Keratinocyte (primary cell): ENCODE measurements at regions not wholly inside any gene's neighbourhood (a gene's known extent, or its start where the extent isn't known, plus 50 kb on each side); places are given as distances from the start of the nearest gene placed in this dataset.

ENCODE experiments used
- CTCF ChIP-seq, 3 experiments: IDR thresholded peaks in 1 of 3; conservative IDR thresholded peaks in 1 of 3; optimal IDR thresholded peaks in 1 of 3; 2 replicates in 2 of 3; 3 replicates in 1 of 3; pipeline versions ENCODE3 to v1.5.1; 2011; ENCODE audit warnings: low read length in 3 of 3, mild to moderate bottlenecking in 3 of 3, moderate library complexity in 2 of 3, control low read depth in 1 of 3, inconsistent platforms in 1 of 3; ENCODE audit not compliant: insufficient read depth in 2 of 3; ENCODE audit errors: extremely low read depth in 1 of 3
- EZH2 ChIP-seq: IDR thresholded peaks from one replicate; pipeline ENCODE4 v1.6.1; 2012; ENCODE audit warnings: inconsistent platforms, mild to moderate bottlenecking, low read length, moderate library complexity

- TF ChIP-seq EZH2 (no peak), CTCF (optimal IDR thresholded peaks at IDR 0.05 in 1 of 3, IDR thresholded peaks at IDR 0.05 in 1 of 3, conservative IDR thresholded peaks at IDR 0.05 in 1 of 3; ENCODE audit: extremely low read depth in 1 of 3, insufficient read depth in 2 of 3, low read length in 3 of 3) (no peak)
Measured at GRCh38 chr1:88291611-88292354, 392.3 kb upstream of the PKN2 start.
